Muscle layer of colon (tissue), 2 donors: ENCODE measurements at regions not wholly inside any gene's neighbourhood (a gene's known extent, or its start where the extent isn't known, plus 50 kb on each side); places are given as distances from the start of the nearest gene placed in this dataset.

Experiments
- H3K27ac ChIP-seq: one replicate; pipeline ENCODE4 v1.7.0; 2013; ENCODE audit warnings: low read depth, mild to moderate bottlenecking, low read length, moderate library complexity
- H3K27me3 ChIP-seq, 2 donors: one replicate each; pipeline ENCODE4 v1.7.0; 2013; ENCODE audit warnings: low read length in 2 of 2, mild to moderate bottlenecking in 2 of 2; ENCODE audit not compliant: insufficient read depth in 2 of 2, control insufficient read depth in 1 of 2
- H3K36me3 ChIP-seq: one replicate; pipeline ENCODE4 v1.7.0; 2013; ENCODE audit warnings: mild to moderate bottlenecking, low read length; ENCODE audit not compliant: insufficient read depth
- H3K4me1 ChIP-seq: one replicate; pipeline ENCODE4 v1.7.0; 2013; ENCODE audit warnings: mild to moderate bottlenecking, low read length; ENCODE audit not compliant: insufficient read depth
- H3K4me3 ChIP-seq, 2 donors: one replicate each; pipeline ENCODE4 v1.7.0; 2013; ENCODE audit warnings: low read length in 2 of 2, low read depth in 1 of 2, mild to moderate bottlenecking in 1 of 2, moderate library complexity in 1 of 2
- H3K9ac ChIP-seq: one replicate; pipeline ENCODE4 v1.7.0; 2013; ENCODE audit warnings: low read length
- H3K9me3 ChIP-seq: one replicate; pipeline ENCODE4 v1.7.0; 2013; ENCODE audit warnings: mild to moderate bottlenecking, low read length
- donor health status: abdominal sarcoma.
- donor health status: Adenocarcinoma of cecum.

DNA sequence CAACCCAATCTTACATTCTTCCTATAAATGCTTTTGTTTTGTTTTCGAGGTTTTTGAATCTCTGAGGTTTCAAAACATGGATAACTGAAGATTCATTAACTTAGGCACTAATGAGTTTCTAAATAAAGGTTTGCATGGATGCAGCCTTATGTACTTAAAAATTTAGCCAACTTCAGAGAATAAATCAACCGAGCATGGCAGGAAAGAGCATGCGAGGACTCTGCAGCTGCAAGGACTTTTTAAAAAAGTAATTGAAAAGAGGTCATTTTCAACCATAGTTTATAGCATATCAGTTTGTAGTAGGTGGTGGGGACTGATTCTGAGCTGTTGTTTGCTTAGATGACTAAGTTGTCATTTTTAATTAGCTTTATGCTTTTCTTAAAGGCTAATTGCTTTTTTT, 567.0 kb upstream of the ZEB2 start:
- Histone ChIP-seq H3K9ac (no peak overlapping the region), H3K36me3 (no peaks in the 10 kb centered on the region), H3K27ac (no peak overlapping the region), H3K4me1 (no peaks in the 10 kb centered on the region), H3K4me3 (no peak overlapping the region), H3K9me3 (no peaks in the 10 kb centered on the region), H3K27me3 (no peaks in the 10 kb centered on the region)

GRCh38 chr2:145085612-145086011, 565.7 kb upstream of the ZEB2 start:
- H3K27ac ChIP-seq = no peak overlapping the region
- H3K9ac ChIP-seq = no peak overlapping the region
- no peaks in the 10 kb centered on the region for H3K9me3 ChIP-seq
- H3K36me3 ChIP-seq = no peaks in the 10 kb centered on the region
- no peaks in the 10 kb centered on the region for H3K4me1 ChIP-seq
- no peaks in the 10 kb centered on the region for H3K27me3 ChIP-seq
- no peak overlapping the region for H3K4me3 ChIP-seq

GRCh38 chr2:145080426-145080825, 560.5 kb upstream of the ZEB2 start:
- H3K9me3 ChIP-seq = no peaks in the 10 kb centered on the region
- H3K9ac ChIP-seq = no peak overlapping the region
- H3K36me3 ChIP-seq = no peaks in the 10 kb centered on the region
- H3K27ac ChIP-seq = no peak overlapping the region
- no peak overlapping the region for H3K4me3 ChIP-seq
- no peaks in the 10 kb centered on the region for H3K27me3 ChIP-seq
- H3K4me1 ChIP-seq = no peaks in the 10 kb centered on the region

DNA sequence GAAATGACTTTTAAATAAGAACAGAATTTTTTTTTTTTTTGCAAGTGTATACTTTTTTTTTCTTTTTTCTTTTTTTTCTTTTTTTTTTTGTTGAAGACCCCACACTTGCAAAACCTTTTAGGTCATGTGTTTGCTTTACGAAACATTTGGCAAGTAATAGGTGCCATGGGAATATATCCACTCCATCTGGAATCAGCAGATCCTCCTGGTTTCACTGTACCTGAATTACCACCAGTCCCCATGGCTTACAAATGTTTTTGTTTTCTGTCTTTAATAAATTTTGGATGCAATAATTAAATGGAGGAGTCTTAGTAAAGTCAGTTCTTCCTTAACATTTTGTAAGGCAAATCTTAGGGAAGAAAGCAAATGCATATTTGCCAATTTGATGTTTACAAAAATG, 559.7 kb upstream of the ZEB2 start:
- Histone ChIP-seq H3K27me3 (no peaks in the 10 kb centered on the region), H3K36me3 (no peaks in the 10 kb centered on the region), H3K9me3 (no peaks in the 10 kb centered on the region), H3K4me1 (no peaks in the 10 kb centered on the region), H3K27ac (no peak overlapping the region), H3K9ac (no peak overlapping the region), H3K4me3 (no peak overlapping the region)

GRCh38 chr2:145078923-145079322, 559.0 kb upstream of the ZEB2 start:
- H3K4me3 ChIP-seq = no peak overlapping the region
- no peaks in the 10 kb centered on the region for H3K27me3 ChIP-seq
- H3K9ac ChIP-seq = no peak overlapping the region
- H3K9me3 ChIP-seq = no peaks in the 10 kb centered on the region
- H3K27ac ChIP-seq = no peak overlapping the region
- H3K4me1 ChIP-seq = no peaks in the 10 kb centered on the region
- no peaks in the 10 kb centered on the region for H3K36me3 ChIP-seq

DNA sequence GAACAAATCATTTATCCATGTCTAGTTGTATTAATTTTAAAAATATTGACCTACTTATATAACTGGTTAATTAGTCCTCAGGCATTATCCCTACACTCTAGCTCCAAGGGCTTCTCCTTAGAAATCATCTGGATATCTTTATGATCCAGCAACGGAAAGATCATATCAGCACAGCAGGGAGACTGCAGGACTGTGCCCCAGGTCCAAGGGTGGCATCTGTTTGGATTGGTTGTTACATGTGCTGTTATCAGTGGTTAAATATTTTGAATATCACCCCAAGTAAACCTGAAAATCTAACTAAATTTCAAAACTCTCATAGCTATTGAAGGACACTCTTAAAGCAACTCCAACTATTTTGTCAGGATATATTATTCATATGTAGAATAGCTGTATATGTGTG, 556.2 kb upstream of the ZEB2 start:
- no peak overlapping the region for H3K27ac ChIP-seq
- no peak overlapping the region for H3K9ac ChIP-seq
- no peak overlapping the region for H3K4me3 ChIP-seq

DNA sequence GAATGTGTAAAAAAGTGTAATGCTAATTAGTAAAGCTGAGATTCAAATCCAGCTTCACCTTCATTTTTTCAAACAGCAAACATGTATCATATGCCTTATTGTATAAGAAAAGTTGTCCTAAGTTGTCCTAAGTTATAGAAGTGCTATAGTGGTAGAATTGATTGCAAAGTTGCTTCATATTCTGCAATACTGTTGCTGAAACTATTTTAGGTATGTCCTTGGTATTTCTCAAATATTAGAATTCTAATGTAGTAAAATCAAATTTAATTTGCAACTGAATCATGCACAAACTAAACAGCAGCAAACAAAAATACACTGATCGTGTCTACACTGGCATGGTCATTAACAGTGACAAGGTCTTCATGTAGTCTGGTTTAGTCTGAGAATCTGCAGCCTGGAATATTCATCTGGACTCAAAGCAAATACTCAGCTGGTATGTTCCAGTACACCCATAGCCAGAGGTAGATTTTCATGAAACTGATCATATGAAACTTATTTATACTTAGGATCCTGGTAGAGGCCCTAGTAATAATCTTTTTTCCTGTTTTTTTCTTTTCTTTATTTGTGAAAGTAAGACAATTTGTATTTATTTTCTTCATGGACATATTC, 555.6 kb upstream of the ZEB2 start:
- Histone ChIP-seq H3K9me3 (no peaks in the 10 kb centered on the region), H3K27me3 (no peaks in the 10 kb centered on the region), H3K36me3 (no peaks in the 10 kb centered on the region), H3K27ac (no peak overlapping the region), H3K9ac (no peak overlapping the region), H3K4me1 (no peaks in the 10 kb centered on the region), H3K4me3 (no peak overlapping the region)

More for the DNA sequence above, 556.2 kb upstream of the ZEB2 start:
- no peaks in the 10 kb centered on the region for H3K27me3 ChIP-seq
- no peaks in the 10 kb centered on the region for H3K4me1 ChIP-seq
- no peaks in the 10 kb centered on the region for H3K9me3 ChIP-seq
- no peaks in the 10 kb centered on the region for H3K36me3 ChIP-seq

- H3K9me3 ChIP-seq = no peaks in the 10 kb centered on the region
- H3K4me1 ChIP-seq = no peaks in the 10 kb centered on the region
- H3K27me3 ChIP-seq = no peaks in the 10 kb centered on the region
- H3K9ac ChIP-seq = no peak overlapping the region
- H3K4me3 ChIP-seq = no peak overlapping the region
- no peaks in the 10 kb centered on the region for H3K36me3 ChIP-seq
- H3K27ac ChIP-seq = no peak overlapping the region
Observed at GRCh38 chr2:145070703-145071102, 550.8 kb upstream of the ZEB2 start.

DNA sequence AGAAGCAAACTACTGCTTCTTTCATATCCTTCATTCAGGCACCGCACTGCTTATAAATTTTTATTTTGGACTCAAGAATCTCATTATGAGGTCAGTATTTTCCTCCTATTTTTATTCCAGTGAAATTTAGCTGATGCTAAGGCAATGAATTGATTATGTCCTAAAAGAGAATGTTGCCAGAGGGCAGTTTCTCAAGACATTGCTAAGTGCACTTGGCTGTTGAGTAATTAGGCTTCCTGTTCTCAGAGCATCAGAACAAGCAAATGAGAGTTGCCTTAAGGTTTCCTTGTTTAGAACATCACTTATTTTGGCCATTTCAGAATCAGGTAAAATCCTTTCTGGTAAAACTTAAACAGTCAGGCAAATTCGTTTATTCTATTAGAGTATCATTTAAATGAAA, 548.6 kb upstream of the ZEB2 start:
- no peaks in the 10 kb centered on the region for H3K4me1 ChIP-seq
- no peaks in the 10 kb centered on the region for H3K9me3 ChIP-seq
- no peak overlapping the region for H3K27ac ChIP-seq
- H3K36me3 ChIP-seq = no peaks in the 10 kb centered on the region
- H3K4me3 ChIP-seq = no peak overlapping the region
- no peaks in the 10 kb centered on the region for H3K27me3 ChIP-seq
- no peak overlapping the region for H3K9ac ChIP-seq

GRCh38 chr2:145067549-145068030, 547.7 kb upstream of the ZEB2 start:
- Histone ChIP-seq H3K4me1 (no peaks in the 10 kb centered on the region), H3K4me3 (no peak overlapping the region), H3K9me3 (no peaks in the 10 kb centered on the region), H3K36me3 (no peaks in the 10 kb centered on the region), H3K27me3 (no peaks in the 10 kb centered on the region), H3K27ac (no peak overlapping the region), H3K9ac (no peak overlapping the region)

DNA sequence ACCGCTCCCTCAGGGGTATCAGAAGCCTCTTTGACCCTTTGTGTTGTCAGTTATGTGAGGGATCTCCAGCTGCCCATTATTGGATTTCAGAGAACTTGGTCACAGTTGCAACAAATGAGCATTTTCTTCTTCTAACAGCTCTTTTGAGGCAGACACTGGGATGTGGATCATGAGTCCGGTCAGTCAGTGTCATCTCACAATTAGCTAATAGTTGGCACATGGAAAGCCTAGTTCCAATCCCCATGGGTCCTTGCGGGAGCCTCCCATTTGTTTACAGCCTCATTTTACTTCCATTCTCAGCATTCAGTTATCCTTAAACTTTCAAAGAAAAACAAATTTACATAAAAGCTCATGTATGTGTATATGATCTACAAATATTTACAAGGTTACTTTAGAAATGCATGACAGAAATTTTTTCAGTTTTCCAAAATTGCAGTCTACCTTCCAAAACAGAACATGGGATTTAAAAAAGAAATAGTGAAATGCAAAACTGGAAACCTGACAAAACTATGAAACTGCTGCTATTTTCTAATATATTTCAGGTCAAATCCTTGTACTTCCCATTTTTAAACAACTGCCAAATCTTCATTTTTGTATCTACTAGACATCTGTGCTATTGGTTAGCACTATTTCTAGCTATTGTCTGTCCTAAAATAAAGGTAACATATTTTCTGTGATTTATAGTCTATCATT, 547.1 kb upstream of the ZEB2 start:
- H3K9me3 ChIP-seq = no peaks in the 10 kb centered on the region
- H3K27ac ChIP-seq = no peak overlapping the region
- H3K9ac ChIP-seq = no peak overlapping the region
- no peaks in the 10 kb centered on the region for H3K4me1 ChIP-seq
- H3K4me3 ChIP-seq = no peak overlapping the region
- no peaks in the 10 kb centered on the region for H3K27me3 ChIP-seq
- no peaks in the 10 kb centered on the region for H3K36me3 ChIP-seq

DNA sequence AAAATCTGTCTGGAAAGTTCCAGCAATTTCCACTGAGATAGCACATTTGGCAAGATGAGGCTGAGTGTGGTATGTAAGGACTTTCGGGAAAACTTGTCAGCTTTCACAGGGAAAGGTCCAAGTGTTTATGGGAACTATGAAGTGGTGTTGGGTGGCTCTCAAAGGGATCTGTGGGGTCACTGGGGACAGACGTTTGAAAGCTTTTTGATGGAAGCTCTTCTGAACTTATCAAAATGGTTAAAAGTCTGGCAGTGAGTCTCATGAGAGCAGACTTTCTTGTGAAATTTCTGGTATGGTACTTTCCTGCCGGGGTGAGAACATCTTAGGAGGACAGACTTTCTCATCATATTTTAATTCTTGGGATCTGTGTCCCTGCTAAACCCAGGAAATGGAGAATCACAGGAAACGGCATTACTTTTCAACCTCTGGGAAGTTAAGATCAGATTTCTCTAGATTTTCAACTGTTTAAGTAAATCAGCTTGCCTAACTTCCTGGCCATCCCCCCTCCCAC, 546.3 kb upstream of the ZEB2 start:
- H3K27ac ChIP-seq = no peak overlapping the region
- no peaks in the 10 kb centered on the region for H3K4me1 ChIP-seq
- H3K27me3 ChIP-seq = no peaks in the 10 kb centered on the region
- H3K36me3 ChIP-seq = no peaks in the 10 kb centered on the region
- no peak overlapping the region for H3K9ac ChIP-seq
- no peaks in the 10 kb centered on the region for H3K9me3 ChIP-seq
- H3K4me3 ChIP-seq = no peak overlapping the region
